Spinal cord (tissue), 9 donors: ENCODE measurements at regions not wholly inside any gene's neighbourhood (a gene's known extent, or its start where the extent isn't known, plus 50 kb on each side); places are given as distances from the start of the nearest gene placed in this dataset.

Source experiments
- DNase-seq, 6 donors: peaks; one replicate each; pipeline versions ENCODE4 v3.0.0 to v3.0.0-alpha.2; 2013 to 2015; ENCODE audit warnings: low spot score in 6 of 6, low read depth in 4 of 6
- H3K27ac ChIP-seq: one replicate; pipeline ENCODE4 v1.5.1; 2013; ENCODE audit warnings: low read depth, low read length, control low read depth
- H3K27me3 ChIP-seq: one replicate; pipeline ENCODE4 v1.6.1; 2013; ENCODE audit warnings: low read length; ENCODE audit not compliant: control insufficient read depth, insufficient read depth
- H3K36me3 ChIP-seq: one replicate; pipeline ENCODE4 v1.6.1; 2013; ENCODE audit warnings: low read length; ENCODE audit not compliant: control insufficient read depth, insufficient read depth
- H3K4me1 ChIP-seq: one replicate; pipeline ENCODE4 v1.6.1; 2013; ENCODE audit warnings: low read length; ENCODE audit not compliant: control insufficient read depth, insufficient read depth
- H3K4me3 ChIP-seq: one replicate; pipeline ENCODE4 v1.5.1; 2013; ENCODE audit warnings: low read depth, low read length, control low read depth
- H3K9me3 ChIP-seq: one replicate; pipeline ENCODE4 v1.6.1; 2013; ENCODE audit warnings: low read length; ENCODE audit not compliant: control insufficient read depth, insufficient read depth
- WGBS: methylation state at CpG from one replicate; pipeline ENCODE4 v1.1.5; 2013; ENCODE audit warnings: missing lambda C conversion rate; ENCODE audit not compliant: insufficient coverage; 5-methylcytosine and 5-hydroxymethylcytosine counted together
- donor health status: healthy.

DNA sequence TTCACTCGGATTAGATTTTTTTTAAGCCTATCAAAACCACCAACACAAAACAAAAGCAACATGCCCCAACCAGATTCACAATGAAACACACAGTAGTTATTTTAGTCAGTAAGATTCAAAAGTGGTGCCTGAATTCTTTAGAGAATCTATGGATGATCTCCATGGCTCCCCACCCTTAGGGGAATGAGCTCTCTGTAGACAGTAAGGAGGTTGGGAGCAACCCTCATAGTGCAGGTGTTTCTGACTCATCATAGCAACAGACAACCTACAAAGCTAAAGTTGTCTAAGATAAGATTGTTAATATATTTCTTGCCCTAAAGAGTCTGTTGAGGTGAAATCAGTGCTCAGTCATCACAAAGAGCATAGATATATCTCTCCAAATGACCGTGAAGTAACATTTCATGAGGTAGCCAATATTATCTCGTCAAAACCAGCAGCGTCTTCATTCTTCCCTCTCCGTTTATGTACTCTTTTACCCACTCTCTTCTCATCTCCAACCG, 78.3 kb downstream of the ADAMTS1 start:
- no peaks in the 10 kb centered on the region for H3K4me1 ChIP-seq
- no peaks in the 10 kb centered on the region for H3K27me3 ChIP-seq
- no peaks in the 10 kb centered on the region for H3K9me3 ChIP-seq
- DNase-seq = no peak
- 97% methylated on average over 3 of the region's 6 CpGs for WGBS
- H3K4me3 ChIP-seq = no peak overlapping the region
- H3K36me3 ChIP-seq = no peaks in the 10 kb centered on the region
- no peak overlapping the region for H3K27ac ChIP-seq

GRCh38 chr21:26761174-26761915, 83.9 kb downstream of the ADAMTS1 start:
- DNase-seq = no peak
- Histone ChIP-seq H3K4me1 (no peaks in the 10 kb centered on the region), H3K4me3 (no peak overlapping the region), H3K36me3 (no peaks in the 10 kb centered on the region), H3K9me3 (no peaks in the 10 kb centered on the region), H3K27ac (no peak overlapping the region), H3K27me3 (no peaks in the 10 kb centered on the region)
- 90% methylated on average over 3 of the region's 8 CpGs for WGBS

DNA sequence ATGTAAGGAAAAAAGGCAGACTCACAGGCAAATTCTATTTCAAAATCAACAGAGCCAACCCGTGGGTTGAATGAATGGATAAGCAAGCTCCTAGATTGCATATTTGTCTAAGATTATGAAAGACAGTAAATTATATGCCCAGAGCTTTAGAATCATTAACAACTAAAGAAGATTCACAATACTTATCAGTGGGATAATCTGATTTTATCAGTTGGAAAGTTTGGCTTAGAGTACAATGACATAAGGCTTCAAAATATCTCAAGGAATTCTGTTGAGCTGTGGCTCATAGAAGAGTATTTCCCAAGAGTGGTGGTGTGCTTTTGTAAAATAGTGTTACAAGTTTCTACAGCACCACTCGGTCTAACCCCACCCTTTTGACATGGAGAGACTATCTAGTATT, 85.5 kb downstream of the ADAMTS1 start:
- Histone ChIP-seq H3K27me3 (no peaks in the 10 kb centered on the region), H3K36me3 (no peaks in the 10 kb centered on the region), H3K9me3 (no peaks in the 10 kb centered on the region), H3K4me3 (no peak overlapping the region), H3K4me1 (no peaks in the 10 kb centered on the region), H3K27ac (no peak overlapping the region)
- DNase-seq = no peak
- no CpG with 5 or more reads among the region's 2 CpGs for WGBS

- DNase-seq = no peak
- Histone ChIP-seq H3K4me3 (no peak overlapping the region), H3K36me3 (no peaks in the 10 kb centered on the region), H3K27ac (no peak overlapping the region), H3K9me3 (no peaks in the 10 kb centered on the region), H3K27me3 (no peaks in the 10 kb centered on the region), H3K4me1 (no peaks in the 10 kb centered on the region)
- no CpG with 5 or more reads among the region's 3 CpGs for WGBS
Measured at GRCh38 chr21:26758083-26758880, 86.9 kb downstream of the ADAMTS1 start.

DNA sequence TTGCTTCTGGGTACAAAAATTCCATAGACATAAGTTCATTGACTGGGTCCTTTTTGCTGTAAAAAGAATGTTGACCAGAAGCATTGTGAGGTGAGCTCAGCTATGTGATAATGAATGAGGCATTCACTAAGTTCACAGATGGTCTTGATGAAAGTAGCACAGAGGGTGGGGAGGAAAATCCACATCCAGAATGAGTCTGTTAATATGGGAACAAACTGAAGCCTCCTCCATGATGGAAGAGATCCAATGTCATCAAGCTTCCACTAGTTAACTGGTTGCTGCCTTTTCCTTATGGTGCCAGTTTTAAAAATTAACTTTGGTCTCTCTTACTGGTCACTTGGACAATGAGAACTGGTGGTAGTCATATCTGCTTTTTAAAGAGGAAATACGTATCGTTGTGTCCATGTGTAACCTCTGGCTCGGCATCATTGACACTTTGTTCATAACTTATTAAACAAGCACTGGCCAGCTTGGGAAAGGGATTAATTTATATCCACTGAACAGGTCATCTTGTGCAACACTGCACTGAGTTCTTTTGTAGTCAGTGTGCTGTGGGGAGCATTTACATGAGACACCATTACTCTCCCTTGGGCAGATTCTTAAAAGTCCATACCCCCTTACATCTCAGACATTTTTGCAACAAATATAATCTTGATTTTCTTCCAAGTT, 88.6 kb downstream of the ADAMTS1 start:
- no peak overlapping the region for H3K27ac ChIP-seq
- no CpG with 5 or more reads among the region's 3 CpGs for WGBS
- no peak overlapping the region for H3K4me3 ChIP-seq
- H3K4me1 ChIP-seq = no peaks in the 10 kb centered on the region
- no peaks in the 10 kb centered on the region for H3K9me3 ChIP-seq
- no peaks in the 10 kb centered on the region for H3K27me3 ChIP-seq
- DNase-seq = no peak
- H3K36me3 ChIP-seq = no peaks in the 10 kb centered on the region

GRCh38 chr21:26754853-26755252, 90.4 kb downstream of the ADAMTS1 start:
- H3K4me3 ChIP-seq = no peak overlapping the region
- H3K27ac ChIP-seq = no peak overlapping the region
- no peaks in the 10 kb centered on the region for H3K4me1 ChIP-seq
- WGBS = 75% methylated on average over 2 of the region's 2 CpGs
- H3K36me3 ChIP-seq = no peaks in the 10 kb centered on the region
- H3K9me3 ChIP-seq = no peaks in the 10 kb centered on the region
- DNase-seq = no peak
- no peaks in the 10 kb centered on the region for H3K27me3 ChIP-seq

GRCh38 chr21:26753822-26754221, 91.4 kb downstream of the ADAMTS1 start:
- no peak overlapping the region for H3K4me3 ChIP-seq
- no peaks in the 10 kb centered on the region for H3K9me3 ChIP-seq
- H3K36me3 ChIP-seq = no peaks in the 10 kb centered on the region
- H3K27me3 ChIP-seq = no peaks in the 10 kb centered on the region
- no peak overlapping the region for H3K27ac ChIP-seq
- no peak for DNase-seq
- H3K4me1 ChIP-seq = no peaks in the 10 kb centered on the region
- WGBS = no CpG with 5 or more reads among the region's 4 CpGs

DNA sequence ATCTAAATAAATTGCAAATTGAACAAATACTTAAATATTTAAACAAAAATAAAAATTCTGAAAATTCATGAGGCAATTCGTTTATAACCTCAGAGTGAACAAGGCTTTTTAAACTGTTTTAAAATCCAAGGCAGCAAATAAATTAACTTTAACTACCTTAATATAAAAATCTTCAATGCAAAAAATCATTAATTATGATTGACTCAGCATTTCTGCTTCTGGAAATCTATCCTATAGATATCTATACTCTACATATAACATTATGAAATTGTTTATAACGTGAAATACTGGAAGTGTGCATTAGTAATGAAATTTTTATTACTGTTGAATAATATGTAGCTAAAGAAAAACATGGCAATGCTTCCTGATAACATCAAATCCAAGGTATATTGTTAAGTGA, 92.4 kb downstream of the ADAMTS1 start:
- no peaks in the 10 kb centered on the region for H3K36me3 ChIP-seq
- H3K9me3 ChIP-seq = no peaks in the 10 kb centered on the region
- H3K4me1 ChIP-seq = no peaks in the 10 kb centered on the region
- DNase-seq = no peak
- no peaks in the 10 kb centered on the region for H3K27me3 ChIP-seq
- H3K4me3 ChIP-seq = no peak overlapping the region
- WGBS = no CpG with 5 or more reads among the region's 2 CpGs
- no peak overlapping the region for H3K27ac ChIP-seq

DNA sequence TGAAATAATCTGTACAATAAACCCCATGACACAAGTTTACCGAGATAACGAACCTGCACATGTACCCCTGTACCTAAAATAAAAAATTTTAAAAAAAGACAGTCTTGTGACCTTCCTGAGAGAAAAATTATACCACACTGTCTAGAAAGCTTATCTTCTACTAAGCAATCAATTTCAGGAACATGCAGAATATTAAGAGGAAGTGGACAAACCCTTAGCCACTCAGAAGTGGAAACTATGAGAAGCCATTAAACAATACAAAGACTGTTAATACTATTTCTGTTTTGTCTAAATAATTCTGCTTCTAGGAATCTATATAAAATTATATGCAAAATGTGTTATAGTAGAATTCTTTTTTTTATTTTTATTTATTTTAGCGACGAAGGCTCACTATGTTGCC, 93.9 kb downstream of the ADAMTS1 start:
- H3K4me1 ChIP-seq = no peaks in the 10 kb centered on the region
- no peak overlapping the region for H3K4me3 ChIP-seq
- WGBS = no CpG with 5 or more reads among the region's 4 CpGs
- no peaks in the 10 kb centered on the region for H3K9me3 ChIP-seq
- DNase-seq = no peak
- H3K27me3 ChIP-seq = no peaks in the 10 kb centered on the region
- no peaks in the 10 kb centered on the region for H3K36me3 ChIP-seq
- H3K27ac ChIP-seq = no peak overlapping the region
